ENCODE measurements at regions not wholly inside any gene's neighbourhood (a gene's known extent, or its start where the extent isn't known, plus 50 kb on each side); places are given as distances from the start of the nearest gene placed in this dataset.

DNA sequence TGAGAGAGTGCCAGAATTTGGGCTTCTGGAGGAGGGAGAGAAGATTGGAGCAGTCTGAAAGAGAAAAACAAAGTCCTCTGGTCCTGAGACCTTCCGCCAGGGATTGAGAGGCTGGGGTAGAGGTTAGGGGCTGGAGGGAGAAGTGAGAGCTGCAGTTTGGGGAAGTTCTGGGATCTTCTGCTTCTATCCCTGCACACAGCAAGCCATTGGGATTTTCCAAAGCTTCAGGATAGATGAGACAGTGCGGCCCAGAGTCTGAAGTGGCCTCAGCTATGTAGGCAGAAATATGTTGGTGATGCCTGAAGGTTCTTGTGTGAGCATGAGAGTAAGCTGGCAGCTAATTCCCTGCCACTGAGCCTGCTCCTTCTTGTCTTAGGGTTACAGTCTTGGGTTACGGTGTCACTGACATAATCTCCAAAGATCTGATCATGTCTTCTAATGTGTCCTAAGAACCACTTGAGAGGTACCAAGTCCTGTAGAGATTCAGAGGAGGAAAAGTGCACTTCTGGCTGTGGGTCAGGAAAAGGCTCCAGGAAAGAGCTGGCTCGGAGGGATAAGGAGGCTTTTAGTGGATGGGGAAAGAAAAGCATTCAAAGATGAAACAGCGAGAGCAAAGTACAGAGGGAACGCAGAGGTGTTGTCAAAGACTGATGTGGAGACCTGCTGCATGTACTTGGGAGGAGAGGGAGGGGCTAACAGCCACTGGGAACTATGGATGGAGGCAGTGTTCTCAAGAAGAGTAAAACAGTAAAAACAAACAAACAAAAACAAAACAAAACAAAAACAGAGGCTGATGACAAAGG lies 131.1 kb upstream of the MYLIP start:
- Histone ChIP-seq H3K4me3 (ENCODE audit: low read length in 2 of 2) (no peak overlapping the region), H2BK15ac (ENCODE audit: low read length) (no peak overlapping the region), H4K8ac (ENCODE audit: low read depth, low read length) (no peak overlapping the region), H3K36me3 (replicated peaks in 1 of 2; ENCODE audit: control insufficient read depth in 2 of 2, insufficient read depth in 2 of 2, low read length in 2 of 2) (no peaks in the 10 kb centered on the region), H3K4me1 (ENCODE audit: control insufficient read depth in 2 of 2, insufficient read depth in 1 of 2, low read depth in 1 of 2, low read length in 2 of 2) (peaks cover 0 to 4% of the 10 kb centered on the region in 2 donors), H3K9me3 (replicated peaks in 1 of 2; ENCODE audit: control insufficient read depth in 2 of 2, insufficient read depth in 1 of 2, low read depth in 1 of 2, low read length in 2 of 2) (no peaks in the 10 kb centered on the region), H2AK5ac (ENCODE audit: low read depth, low read length) (no peak overlapping the region), H3K27me3 (ENCODE audit: control insufficient read depth in 3 of 3, insufficient read depth in 3 of 3, low read depth in 1 of 3, low read length in 3 of 3) (no peaks in the 10 kb centered on the region), H4K91ac (ENCODE audit: low read depth, low read length, poor library complexity) (no peak overlapping the region), H2BK12ac (ENCODE audit: low read length) (no peak overlapping the region), H3K79me1 (ENCODE audit: low read depth, low read length) (no peaks in the 10 kb centered on the region), H3K14ac (ENCODE audit: low read length) (no peak overlapping the region), H3K4me2 (ENCODE audit: insufficient read depth, low read length, poor library complexity, severe bottlenecking) (no peak overlapping the region), H2BK5ac (ENCODE audit: low read length) (no peak overlapping the region), H3K4ac (ENCODE audit: low read length) (no peak overlapping the region), H2AFZ (ENCODE audit: low read length) (no peak overlapping the region), H3K9ac (ENCODE audit: low read depth, low read length, poor library complexity) (no peak overlapping the region), H3K18ac (ENCODE audit: low read length) (no peak overlapping the region), H3K23ac (ENCODE audit: low read depth, low read length, poor library complexity) (no peak overlapping the region), H3K27ac (replicated peaks; ENCODE audit: low read length) (no peak overlapping the region), H2BK120ac (ENCODE audit: low read depth, low read length) (no peak overlapping the region)
- no CpG with 5 or more reads among the region's 6 CpGs for WGBS, 2 donors (ENCODE audit: extremely low coverage in 2 of 2, insufficient read length in 2 of 2, insufficient replicate concordance in 1 of 2)
- no peak for DNase-seq (ENCODE audit: low spot score)

DNA sequence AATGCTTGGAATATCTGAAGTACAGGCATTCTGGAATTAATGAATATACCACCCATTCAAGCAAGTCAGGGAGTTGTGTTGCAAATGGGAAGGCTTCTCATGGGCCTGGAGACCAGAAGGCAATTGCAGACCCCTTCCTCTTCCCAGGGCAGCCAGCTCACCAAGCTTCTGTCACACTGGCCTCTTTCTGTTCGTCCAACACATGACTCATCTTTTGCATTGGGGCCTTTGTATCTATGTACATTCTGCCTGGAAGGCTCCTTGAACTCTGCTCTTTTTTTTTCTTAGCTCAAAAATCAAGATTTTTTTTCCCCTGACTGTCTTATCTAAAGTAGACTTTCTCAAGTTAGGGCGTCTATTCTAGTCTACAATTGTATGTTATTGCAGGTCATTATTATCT lies 132.9 kb upstream of the MYLIP start:
- Histone ChIP-seq H3K4me1 (ENCODE audit: control insufficient read depth in 2 of 2, insufficient read depth in 1 of 2, low read depth in 1 of 2, low read length in 2 of 2) (peaks cover 0 to 4% of the 10 kb centered on the region in 2 donors), H2AFZ (ENCODE audit: low read length) (no peak overlapping the region), H3K18ac (ENCODE audit: low read length) (no peak overlapping the region), H3K4me2 (ENCODE audit: insufficient read depth, low read length, poor library complexity, severe bottlenecking) (no peak overlapping the region), H3K23ac (ENCODE audit: low read depth, low read length, poor library complexity) (no peak overlapping the region), H3K27ac (replicated peaks; ENCODE audit: low read length) (no peak overlapping the region), H2BK12ac (ENCODE audit: low read length) (no peak overlapping the region), H2BK120ac (ENCODE audit: low read depth, low read length) (no peak overlapping the region), H2AK5ac (ENCODE audit: low read depth, low read length) (no peak overlapping the region), H2BK15ac (ENCODE audit: low read length) (no peak overlapping the region), H4K8ac (ENCODE audit: low read depth, low read length) (no peak overlapping the region), H3K9me3 (replicated peaks in 1 of 2; ENCODE audit: control insufficient read depth in 2 of 2, insufficient read depth in 1 of 2, low read depth in 1 of 2, low read length in 2 of 2) (no peaks in the 10 kb centered on the region), H3K9ac (ENCODE audit: low read depth, low read length, poor library complexity) (no peak overlapping the region), H3K79me1 (ENCODE audit: low read depth, low read length) (no peaks in the 10 kb centered on the region), H3K4me3 (ENCODE audit: low read length in 2 of 2) (no peak overlapping the region), H3K36me3 (replicated peaks in 1 of 2; ENCODE audit: control insufficient read depth in 2 of 2, insufficient read depth in 2 of 2, low read length in 2 of 2) (no peaks in the 10 kb centered on the region), H3K14ac (ENCODE audit: low read length) (no peak overlapping the region), H3K4ac (ENCODE audit: low read length) (no peak overlapping the region), H4K91ac (ENCODE audit: low read depth, low read length, poor library complexity) (no peak overlapping the region), H2BK5ac (ENCODE audit: low read length) (no peak overlapping the region), H3K27me3 (ENCODE audit: control insufficient read depth in 3 of 3, insufficient read depth in 3 of 3, low read depth in 1 of 3, low read length in 3 of 3) (no peaks in the 10 kb centered on the region)
- WGBS, 2 donors (ENCODE audit: extremely low coverage in 2 of 2, insufficient read length in 2 of 2, insufficient replicate concordance in 1 of 2) = no CpG with 5 or more reads among the region's 2 CpGs
- DNase-seq (ENCODE audit: low spot score) = no peak

DNA sequence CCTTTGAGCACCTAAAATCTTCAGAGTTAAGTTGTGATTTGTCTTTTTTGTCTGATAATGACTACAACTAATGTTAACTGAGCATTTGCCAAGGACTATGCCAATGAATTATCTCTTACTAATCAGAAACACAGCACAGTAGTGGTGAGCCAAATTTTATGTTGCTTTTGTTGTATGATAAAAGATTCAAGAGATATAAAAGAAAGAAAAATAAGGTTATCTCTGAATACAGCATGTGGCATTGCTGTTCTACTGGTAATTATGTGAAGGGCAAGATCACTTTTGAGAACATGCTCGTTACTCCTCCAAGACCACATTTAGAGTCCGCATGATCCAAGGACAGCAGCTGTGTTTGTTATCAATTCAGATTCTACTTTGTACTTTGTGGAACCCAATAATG lies 133.4 kb upstream of the MYLIP start:
- DNase-seq (ENCODE audit: low spot score) = no peak
- Histone ChIP-seq H3K4me3 (ENCODE audit: low read length in 2 of 2) (no peak overlapping the region), H2BK12ac (ENCODE audit: low read length) (no peak overlapping the region), H3K18ac (ENCODE audit: low read length) (no peak overlapping the region), H3K27ac (replicated peaks; ENCODE audit: low read length) (no peak overlapping the region), H3K9me3 (replicated peaks in 1 of 2; ENCODE audit: control insufficient read depth in 2 of 2, insufficient read depth in 1 of 2, low read depth in 1 of 2, low read length in 2 of 2) (no peaks in the 10 kb centered on the region), H2AK5ac (ENCODE audit: low read depth, low read length) (no peak overlapping the region), H3K4ac (ENCODE audit: low read length) (no peak overlapping the region), H4K8ac (ENCODE audit: low read depth, low read length) (no peak overlapping the region), H3K14ac (ENCODE audit: low read length) (no peak overlapping the region), H3K36me3 (replicated peaks in 1 of 2; ENCODE audit: control insufficient read depth in 2 of 2, insufficient read depth in 2 of 2, low read length in 2 of 2) (no peaks in the 10 kb centered on the region), H2BK15ac (ENCODE audit: low read length) (no peak overlapping the region), H3K4me2 (ENCODE audit: insufficient read depth, low read length, poor library complexity, severe bottlenecking) (no peak overlapping the region), H3K4me1 (ENCODE audit: control insufficient read depth in 2 of 2, insufficient read depth in 1 of 2, low read depth in 1 of 2, low read length in 2 of 2) (peaks cover 0 to 4% of the 10 kb centered on the region in 2 donors), H4K91ac (ENCODE audit: low read depth, low read length, poor library complexity) (no peak overlapping the region), H2BK120ac (ENCODE audit: low read depth, low read length) (no peak overlapping the region), H3K9ac (ENCODE audit: low read depth, low read length, poor library complexity) (no peak overlapping the region), H2AFZ (ENCODE audit: low read length) (no peak overlapping the region), H3K27me3 (ENCODE audit: control insufficient read depth in 3 of 3, insufficient read depth in 3 of 3, low read depth in 1 of 3, low read length in 3 of 3) (no peaks in the 10 kb centered on the region), H3K23ac (ENCODE audit: low read depth, low read length, poor library complexity) (no peak overlapping the region), H2BK5ac (ENCODE audit: low read length) (no peak overlapping the region), H3K79me1 (ENCODE audit: low read depth, low read length) (no peaks in the 10 kb centered on the region)
- no CpG with 5 or more reads among the region's 2 CpGs for WGBS, 2 donors (ENCODE audit: extremely low coverage in 2 of 2, insufficient read length in 2 of 2, insufficient replicate concordance in 1 of 2)

DNA sequence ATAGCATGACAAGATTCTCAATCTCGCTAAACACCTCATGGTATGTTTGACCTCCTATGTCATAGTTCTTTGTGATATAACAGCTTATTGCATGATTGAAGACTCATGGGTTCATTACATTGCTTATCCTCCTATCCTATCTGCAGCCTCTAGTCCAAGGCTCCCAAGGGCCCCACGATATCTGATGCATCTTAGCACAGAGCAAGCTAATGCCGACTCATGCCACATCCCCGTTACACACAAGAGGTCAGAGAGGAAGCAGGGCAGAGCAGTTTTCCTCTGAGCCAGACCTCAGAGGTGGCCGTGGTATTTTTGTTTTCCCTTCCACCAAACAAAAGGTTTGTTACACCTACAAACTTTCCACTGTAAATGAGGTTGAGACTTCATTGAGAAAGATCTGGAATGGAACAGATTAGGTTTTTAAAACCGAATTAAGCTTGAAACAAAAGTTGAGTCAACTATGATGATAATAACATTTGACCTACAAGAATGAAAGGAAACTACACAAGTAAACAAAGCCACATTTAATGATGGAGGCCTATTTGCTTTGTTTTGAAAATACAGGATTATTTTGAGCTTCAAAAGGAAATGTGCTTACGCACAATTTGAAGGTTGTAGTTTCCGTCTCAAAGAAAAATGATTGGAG lies 133.9 kb upstream of the MYLIP start:
- Histone ChIP-seq H4K91ac (ENCODE audit: low read depth, low read length, poor library complexity) (no peak overlapping the region), H3K18ac (ENCODE audit: low read length) (no peak overlapping the region), H2BK15ac (ENCODE audit: low read length) (no peak overlapping the region), H3K36me3 (replicated peaks in 1 of 2; ENCODE audit: control insufficient read depth in 2 of 2, insufficient read depth in 2 of 2, low read length in 2 of 2) (no peaks in the 10 kb centered on the region), H4K8ac (ENCODE audit: low read depth, low read length) (no peak overlapping the region), H3K27me3 (ENCODE audit: control insufficient read depth in 3 of 3, insufficient read depth in 3 of 3, low read depth in 1 of 3, low read length in 3 of 3) (no peaks in the 10 kb centered on the region), H3K14ac (ENCODE audit: low read length) (no peak overlapping the region), H3K79me1 (ENCODE audit: low read depth, low read length) (no peaks in the 10 kb centered on the region), H3K4me3 (ENCODE audit: low read length in 2 of 2) (no peak overlapping the region), H3K27ac (replicated peaks; ENCODE audit: low read length) (no peak overlapping the region), H3K23ac (ENCODE audit: low read depth, low read length, poor library complexity) (no peak overlapping the region), H3K4me2 (ENCODE audit: insufficient read depth, low read length, poor library complexity, severe bottlenecking) (no peak overlapping the region), H3K9me3 (replicated peaks in 1 of 2; ENCODE audit: control insufficient read depth in 2 of 2, insufficient read depth in 1 of 2, low read depth in 1 of 2, low read length in 2 of 2) (no peaks in the 10 kb centered on the region), H3K9ac (ENCODE audit: low read depth, low read length, poor library complexity) (no peak overlapping the region), H3K4me1 (ENCODE audit: control insufficient read depth in 2 of 2, insufficient read depth in 1 of 2, low read depth in 1 of 2, low read length in 2 of 2) (peaks cover 0 to 4% of the 10 kb centered on the region in 2 donors), H2AK5ac (ENCODE audit: low read depth, low read length) (no peak overlapping the region), H2BK5ac (ENCODE audit: low read length) (no peak overlapping the region), H2AFZ (ENCODE audit: low read length) (no peak overlapping the region), H2BK120ac (ENCODE audit: low read depth, low read length) (no peak overlapping the region), H3K4ac (ENCODE audit: low read length) (no peak overlapping the region), H2BK12ac (ENCODE audit: low read length) (no peak overlapping the region)
- WGBS, 2 donors (ENCODE audit: extremely low coverage in 2 of 2, insufficient read length in 2 of 2, insufficient replicate concordance in 1 of 2) = no CpG with 5 or more reads among the region's 8 CpGs
- DNase-seq (ENCODE audit: low spot score) = no peak
